ENCODE measurements at regions not wholly inside any gene's neighbourhood (a gene's known extent, or its start where the extent isn't known, plus 50 kb on each side); places are given as distances from the start of the nearest gene placed in this dataset.
"Not testable (repeated sequence)": the region's sequence is repeated elsewhere in the genome, so short reads cannot be mapped to it uniquely, and the experiment has no call there.

GRCh38 chr10:78441694-78442093 is 408.0 kb downstream of the RPS24 start:
- no peak for DNase-seq

- DNase-seq, result no peak
Measured at GRCh38 chr10:78442836-78443550, 409.3 kb downstream of the RPS24 start.

GRCh38 chr10:78443900-78444571 is 410.4 kb downstream of the RPS24 start:
- DNase-seq, result no peak

- DNase-seq, result not testable (repeated sequence)
Measured at GRCh38 chr10:78444741-78445140, 411.1 kb downstream of the RPS24 start.

GRCh38 chr10:78445308-78445707 is 411.6 kb downstream of the RPS24 start:
- DNase-seq, result no peak

GRCh38 chr10:78448470-78448869 is 414.8 kb downstream of the RPS24 start:
- no peak for DNase-seq

- no peak for DNase-seq
Measured at GRCh38 chr10:78448994-78449418, 415.3 kb downstream of the RPS24 start.

GRCh38 chr10:78449554-78449953 is 415.9 kb downstream of the RPS24 start:
- no peak for DNase-seq

- DNase-seq, result no peak
Measured at GRCh38 chr10:78450239-78450638, 416.6 kb downstream of the RPS24 start.

GRCh38 chr10:78450807-78451485 is 417.3 kb downstream of the RPS24 start:
- DNase-seq, result no peak

GRCh38 chr10:78451592-78451991 is 417.9 kb downstream of the RPS24 start:
- no peak for DNase-seq

- no peak for DNase-seq
Measured at GRCh38 chr10:78454123-78454645, 420.5 kb downstream of the RPS24 start.

- no peak for DNase-seq
Measured at GRCh38 chr10:78455236-78455635, 421.6 kb downstream of the RPS24 start.

- DNase-seq, result no peak
Measured at GRCh38 chr10:78455811-78456210, 422.1 kb downstream of the RPS24 start.

- DNase-seq, result no peak
Measured at GRCh38 chr10:78456649-78457400, 423.2 kb downstream of the RPS24 start.

GRCh38 chr10:78457804-78458482 is 424.3 kb downstream of the RPS24 start:
- DNase-seq, result no peak

- DNase-seq, result no peak
Measured at GRCh38 chr10:78458983-78459638, 425.4 kb downstream of the RPS24 start.

GRCh38 chr10:78459639-78460037 is 426.0 kb downstream of the RPS24 start:
- DNase-seq, result no peak

GRCh38 chr10:78460204-78460603 is 426.5 kb downstream of the RPS24 start:
- DNase-seq, result no peak

- no peak for DNase-seq
Measured at GRCh38 chr10:78461333-78461732, 427.7 kb downstream of the RPS24 start.

- no peak for DNase-seq
Measured at GRCh38 chr10:78462176-78462575, 428.5 kb downstream of the RPS24 start.

- DNase-seq, result no peak
Measured at GRCh38 chr10:78462726-78463228, 429.1 kb downstream of the RPS24 start.
